ENCODE measurements at regions not wholly inside any gene's neighbourhood (a gene's known extent, or its start where the extent isn't known, plus 50 kb on each side); places are given as distances from the start of the nearest gene placed in this dataset.
"Not testable (repeated sequence)": the region's sequence is repeated elsewhere in the genome, so short reads cannot be mapped to it uniquely, and the experiment has no call there.

- Histone ChIP-seq H3K9me3 (ENCODE audit: control insufficient read depth in 2 of 2, low read length in 2 of 2) (no peaks in the 10 kb centered on the region), H3K4me1 (ENCODE audit: control insufficient read depth, insufficient read depth, low read length) (no peaks in the 10 kb centered on the region), H3K4me3 (ENCODE audit: low read length in 2 of 2) (no peak overlapping the region), H3K27ac (ENCODE audit: low read length) (no peak overlapping the region), H3K9ac (ENCODE audit: low read length in 2 of 2) (no peak overlapping the region), H3K36me3 (ENCODE audit: control insufficient read depth in 2 of 2, insufficient read depth in 2 of 2, low read length in 2 of 2) (no peaks in the 10 kb centered on the region), H3K27me3 (ENCODE audit: control insufficient read depth in 1 of 2, insufficient read depth in 2 of 2, low read length in 2 of 2) (no peaks in the 10 kb centered on the region)
These were observed 1176.9 kb downstream of the SUCLG1 start for GRCh38 chr2:83282043-83282795.

- no peak overlapping the region for H3K4me3 ChIP-seq (ENCODE audit: low read length in 2 of 2)
- no peaks in the 10 kb centered on the region for H3K9me3 ChIP-seq (ENCODE audit: control insufficient read depth in 2 of 2, low read length in 2 of 2)
- H3K9ac ChIP-seq (ENCODE audit: low read length in 2 of 2): no peak overlapping the region
- no peaks in the 10 kb centered on the region for H3K36me3 ChIP-seq (ENCODE audit: control insufficient read depth in 2 of 2, insufficient read depth in 2 of 2, low read length in 2 of 2)
- H3K27ac ChIP-seq (ENCODE audit: low read length): no peak overlapping the region
- H3K27me3 ChIP-seq (ENCODE audit: control insufficient read depth in 1 of 2, insufficient read depth in 2 of 2, low read length in 2 of 2): no peaks in the 10 kb centered on the region
- no peaks in the 10 kb centered on the region for H3K4me1 ChIP-seq (ENCODE audit: control insufficient read depth, insufficient read depth, low read length)
These were observed 1178.7 kb downstream of the SUCLG1 start for GRCh38 chr2:83280391-83280790.

- no peak overlapping the region for H3K4me3 ChIP-seq (ENCODE audit: low read length in 2 of 2)
- H3K4me1 ChIP-seq (ENCODE audit: control insufficient read depth, insufficient read depth, low read length): no peaks in the 10 kb centered on the region
- H3K9me3 ChIP-seq (ENCODE audit: control insufficient read depth in 2 of 2, low read length in 2 of 2): no peaks in the 10 kb centered on the region
- H3K9ac ChIP-seq (ENCODE audit: low read length in 2 of 2): no peak overlapping the region
- H3K36me3 ChIP-seq (ENCODE audit: control insufficient read depth in 2 of 2, insufficient read depth in 2 of 2, low read length in 2 of 2): no peaks in the 10 kb centered on the region
- no peaks in the 10 kb centered on the region for H3K27me3 ChIP-seq (ENCODE audit: control insufficient read depth in 1 of 2, insufficient read depth in 2 of 2, low read length in 2 of 2)
- no peak overlapping the region for H3K27ac ChIP-seq (ENCODE audit: low read length)
These were observed 1185.8 kb downstream of the SUCLG1 start for GRCh38 chr2:83273322-83273721.

- Histone ChIP-seq H3K9ac (ENCODE audit: low read length in 2 of 2) (no peak overlapping the region), H3K4me3 (ENCODE audit: low read length in 2 of 2) (no peak overlapping the region), H3K27me3 (ENCODE audit: control insufficient read depth in 1 of 2, insufficient read depth in 2 of 2, low read length in 2 of 2) (no peaks in the 10 kb centered on the region), H3K9me3 (ENCODE audit: control insufficient read depth in 2 of 2, low read length in 2 of 2) (no peaks in the 10 kb centered on the region), H3K4me1 (ENCODE audit: control insufficient read depth, insufficient read depth, low read length) (no peaks in the 10 kb centered on the region), H3K36me3 (ENCODE audit: control insufficient read depth in 2 of 2, insufficient read depth in 2 of 2, low read length in 2 of 2) (no peaks in the 10 kb centered on the region), H3K27ac (ENCODE audit: low read length) (no peak overlapping the region)
These were observed 1197.4 kb downstream of the SUCLG1 start for GRCh38 chr2:83261591-83262136.

- no peaks in the 10 kb centered on the region for H3K36me3 ChIP-seq (ENCODE audit: control insufficient read depth in 2 of 2, insufficient read depth in 2 of 2, low read length in 2 of 2)
- no peak overlapping the region for H3K4me3 ChIP-seq (ENCODE audit: low read length in 2 of 2)
- no peaks in the 10 kb centered on the region for H3K9me3 ChIP-seq (ENCODE audit: control insufficient read depth in 2 of 2, low read length in 2 of 2)
- H3K4me1 ChIP-seq (ENCODE audit: control insufficient read depth, insufficient read depth, low read length): no peaks in the 10 kb centered on the region
- no peak overlapping the region for H3K27ac ChIP-seq (ENCODE audit: low read length)
- no peak overlapping the region for H3K9ac ChIP-seq (ENCODE audit: low read length in 2 of 2)
- H3K27me3 ChIP-seq (ENCODE audit: control insufficient read depth in 1 of 2, insufficient read depth in 2 of 2, low read length in 2 of 2): no peaks in the 10 kb centered on the region
These were observed 1205.2 kb downstream of the SUCLG1 start for GRCh38 chr2:83253848-83254247.

GRCh38 chr2:83251321-83251872 lies 1207.7 kb downstream of the SUCLG1 start:
- H3K36me3 ChIP-seq (ENCODE audit: control insufficient read depth in 2 of 2, insufficient read depth in 2 of 2, low read length in 2 of 2): no peaks in the 10 kb centered on the region
- no peaks in the 10 kb centered on the region for H3K27me3 ChIP-seq (ENCODE audit: control insufficient read depth in 1 of 2, insufficient read depth in 2 of 2, low read length in 2 of 2)
- H3K9me3 ChIP-seq (ENCODE audit: control insufficient read depth in 2 of 2, low read length in 2 of 2): no peaks in the 10 kb centered on the region
- no peak overlapping the region for H3K9ac ChIP-seq (ENCODE audit: low read length in 2 of 2)
- no peaks in the 10 kb centered on the region for H3K4me1 ChIP-seq (ENCODE audit: control insufficient read depth, insufficient read depth, low read length)
- H3K27ac ChIP-seq (ENCODE audit: low read length): no peak overlapping the region
- H3K4me3 ChIP-seq (ENCODE audit: low read length in 2 of 2): no peak overlapping the region

GRCh38 chr2:83245806-83246537 lies 1213.1 kb downstream of the SUCLG1 start:
- H3K9ac ChIP-seq (ENCODE audit: low read length in 2 of 2); H3K27ac ChIP-seq (ENCODE audit: low read length); H3K36me3 ChIP-seq (ENCODE audit: control insufficient read depth in 2 of 2, insufficient read depth in 2 of 2, low read length in 2 of 2); H3K4me1 ChIP-seq (ENCODE audit: control insufficient read depth, insufficient read depth, low read length); H3K4me3 ChIP-seq (ENCODE audit: low read length in 2 of 2); H3K27me3 ChIP-seq (ENCODE audit: control insufficient read depth in 1 of 2, insufficient read depth in 2 of 2, low read length in 2 of 2); H3K9me3 ChIP-seq (ENCODE audit: control insufficient read depth in 2 of 2, low read length in 2 of 2): not testable (repeated sequence)

- Histone ChIP-seq H3K4me1 (ENCODE audit: control insufficient read depth, insufficient read depth, low read length) (no peaks in the 10 kb centered on the region), H3K9ac (ENCODE audit: low read length in 2 of 2) (no peak overlapping the region), H3K4me3 (ENCODE audit: low read length in 2 of 2) (no peak overlapping the region), H3K9me3 (ENCODE audit: control insufficient read depth in 2 of 2, low read length in 2 of 2) (no peaks in the 10 kb centered on the region), H3K27me3 (ENCODE audit: control insufficient read depth in 1 of 2, insufficient read depth in 2 of 2, low read length in 2 of 2) (no peaks in the 10 kb centered on the region), H3K27ac (ENCODE audit: low read length) (no peak overlapping the region), H3K36me3 (ENCODE audit: control insufficient read depth in 2 of 2, insufficient read depth in 2 of 2, low read length in 2 of 2) (no peaks in the 10 kb centered on the region)
These were observed 1218.5 kb downstream of the SUCLG1 start for GRCh38 chr2:83240611-83241010.

- H3K27ac ChIP-seq (ENCODE audit: low read length): no peak overlapping the region
- no peaks in the 10 kb centered on the region for H3K36me3 ChIP-seq (ENCODE audit: control insufficient read depth in 2 of 2, insufficient read depth in 2 of 2, low read length in 2 of 2)
- H3K4me1 ChIP-seq (ENCODE audit: control insufficient read depth, insufficient read depth, low read length): no peaks in the 10 kb centered on the region
- H3K27me3 ChIP-seq (ENCODE audit: control insufficient read depth in 1 of 2, insufficient read depth in 2 of 2, low read length in 2 of 2): no peaks in the 10 kb centered on the region
- H3K9ac ChIP-seq (ENCODE audit: low read length in 2 of 2): no peak overlapping the region
- no peaks in the 10 kb centered on the region for H3K9me3 ChIP-seq (ENCODE audit: control insufficient read depth in 2 of 2, low read length in 2 of 2)
- no peak overlapping the region for H3K4me3 ChIP-seq (ENCODE audit: low read length in 2 of 2)
These were observed 1221.0 kb downstream of the SUCLG1 start for GRCh38 chr2:83238111-83238510.

- no peaks in the 10 kb centered on the region for H3K27me3 ChIP-seq (ENCODE audit: control insufficient read depth in 1 of 2, insufficient read depth in 2 of 2, low read length in 2 of 2)
- no peaks in the 10 kb centered on the region for H3K9me3 ChIP-seq (ENCODE audit: control insufficient read depth in 2 of 2, low read length in 2 of 2)
- no peaks in the 10 kb centered on the region for H3K36me3 ChIP-seq (ENCODE audit: control insufficient read depth in 2 of 2, insufficient read depth in 2 of 2, low read length in 2 of 2)
- H3K4me1 ChIP-seq (ENCODE audit: control insufficient read depth, insufficient read depth, low read length): no peaks in the 10 kb centered on the region
- no peak overlapping the region for H3K27ac ChIP-seq (ENCODE audit: low read length)
- no peak overlapping the region for H3K4me3 ChIP-seq (ENCODE audit: low read length in 2 of 2)
- no peak overlapping the region for H3K9ac ChIP-seq (ENCODE audit: low read length in 2 of 2)
These were observed 1224.8 kb downstream of the SUCLG1 start for GRCh38 chr2:83234246-83234645.

Data from stomach smooth muscle (tissue), 2 donors.